ENCODE measurements at regions not wholly inside any gene's neighbourhood (a gene's known extent, or its start where the extent isn't known, plus 50 kb on each side); places are given as distances from the start of the nearest gene placed in this dataset.

GRCh38 chr14:42535397-42535796, 928.7 kb downstream of the LRFN5 start:
- Histone ChIP-seq H3K4me1 (ENCODE audit: control insufficient read depth, low read length) (no peaks in the 10 kb centered on the region), H3K9me3 (ENCODE audit: control insufficient read depth, insufficient read depth, low read length) (no peaks in the 10 kb centered on the region), H3K4me3 (ENCODE audit: low read length) (no peak overlapping the region), H3K36me3 (ENCODE audit: control insufficient read depth, low read length) (no peaks in the 10 kb centered on the region), H3K27ac (ENCODE audit: low read depth, low read length) (no peak overlapping the region), H3F3A (ENCODE audit: control insufficient read depth, insufficient read depth) (no peaks in the 10 kb centered on the region), H3K9me2 (replicated peaks; ENCODE audit: control insufficient read depth, low read length) (no peaks in the 10 kb centered on the region), H4K20me1 (ENCODE audit: control insufficient read depth, insufficient read depth, low read depth, low read length) (no peaks in the 10 kb centered on the region), H3K27me3 (ENCODE audit: control insufficient read depth, low read length) (no peaks in the 10 kb centered on the region), H3K79me2 (ENCODE audit: control insufficient read depth, low read length) (no peaks in the 10 kb centered on the region), H3K4me2 (ENCODE audit: low read length) (no peak overlapping the region)
- no peak for TF ChIP-seq CTCF (IDR thresholded peaks at IDR 0.05; ENCODE audit: low read depth, low read length, poor library complexity, severe bottlenecking)
- no peak for TF ChIP-seq EZH2phosphoT487 (IDR thresholded peaks at IDR 0.05; ENCODE audit: borderline replicate concordance, low read length)

- H3K79me2 ChIP-seq (ENCODE audit: control insufficient read depth, low read length) = no peaks in the 10 kb centered on the region
- H3K4me3 ChIP-seq (ENCODE audit: low read length) = no peak overlapping the region
- H3K9me2 ChIP-seq (replicated peaks; ENCODE audit: control insufficient read depth, low read length) = no peaks in the 10 kb centered on the region
These were observed 926.8 kb downstream of the LRFN5 start for GRCh38 chr14:42533476-42533875.

GRCh38 chr14:42532194-42532593, 925.5 kb downstream of the LRFN5 start:
- Histone ChIP-seq H3K4me3 (ENCODE audit: low read length) (no peak overlapping the region), H3K9me2 (replicated peaks; ENCODE audit: control insufficient read depth, low read length) (no peaks in the 10 kb centered on the region), H3K4me2 (ENCODE audit: low read length) (no peak overlapping the region), H3F3A (ENCODE audit: control insufficient read depth, insufficient read depth) (no peaks in the 10 kb centered on the region), H3K4me1 (ENCODE audit: control insufficient read depth, low read length) (no peaks in the 10 kb centered on the region), H3K9me3 (ENCODE audit: control insufficient read depth, insufficient read depth, low read length) (no peaks in the 10 kb centered on the region), H3K36me3 (ENCODE audit: control insufficient read depth, low read length) (no peaks in the 10 kb centered on the region), H3K27me3 (ENCODE audit: control insufficient read depth, low read length) (no peaks in the 10 kb centered on the region), H3K27ac (ENCODE audit: low read depth, low read length) (no peak overlapping the region), H4K20me1 (ENCODE audit: control insufficient read depth, insufficient read depth, low read depth, low read length) (no peaks in the 10 kb centered on the region), H3K79me2 (ENCODE audit: control insufficient read depth, low read length) (no peaks in the 10 kb centered on the region)
- no peak for TF ChIP-seq EZH2phosphoT487 (IDR thresholded peaks at IDR 0.05; ENCODE audit: borderline replicate concordance, low read length)
- TF ChIP-seq CTCF (IDR thresholded peaks at IDR 0.05; ENCODE audit: low read depth, low read length, poor library complexity, severe bottlenecking) = no peak

More at GRCh38 chr14:42533476-42533875, 926.8 kb downstream of the LRFN5 start:
- TF ChIP-seq EZH2phosphoT487 (IDR thresholded peaks at IDR 0.05; ENCODE audit: borderline replicate concordance, low read length) (no peak), CTCF (IDR thresholded peaks at IDR 0.05; ENCODE audit: low read depth, low read length, poor library complexity, severe bottlenecking) (no peak)
- no peaks in the 10 kb centered on the region for H4K20me1 ChIP-seq (ENCODE audit: control insufficient read depth, insufficient read depth, low read depth, low read length)
- H3K9me3 ChIP-seq (ENCODE audit: control insufficient read depth, insufficient read depth, low read length) = no peaks in the 10 kb centered on the region
- H3K4me2 ChIP-seq (ENCODE audit: low read length) = no peak overlapping the region
- no peaks in the 10 kb centered on the region for H3K27me3 ChIP-seq (ENCODE audit: control insufficient read depth, low read length)
- H3K4me1 ChIP-seq (ENCODE audit: control insufficient read depth, low read length) = no peaks in the 10 kb centered on the region
- H3K36me3 ChIP-seq (ENCODE audit: control insufficient read depth, low read length) = no peaks in the 10 kb centered on the region
- H3K27ac ChIP-seq (ENCODE audit: low read depth, low read length) = no peak overlapping the region
- H3F3A ChIP-seq (ENCODE audit: control insufficient read depth, insufficient read depth) = no peaks in the 10 kb centered on the region

GRCh38 chr14:42527141-42527540, 920.5 kb downstream of the LRFN5 start:
- Histone ChIP-seq H3K27ac (ENCODE audit: low read depth, low read length) (no peak overlapping the region), H3K27me3 (ENCODE audit: control insufficient read depth, low read length) (no peaks in the 10 kb centered on the region), H3K4me1 (ENCODE audit: control insufficient read depth, low read length) (no peaks in the 10 kb centered on the region), H3K4me2 (ENCODE audit: low read length) (no peak overlapping the region), H3K4me3 (ENCODE audit: low read length) (no peak overlapping the region), H3F3A (ENCODE audit: control insufficient read depth, insufficient read depth) (no peaks in the 10 kb centered on the region), H3K36me3 (ENCODE audit: control insufficient read depth, low read length) (no peaks in the 10 kb centered on the region), H3K9me2 (replicated peaks; ENCODE audit: control insufficient read depth, low read length) (no peaks in the 10 kb centered on the region), H3K79me2 (ENCODE audit: control insufficient read depth, low read length) (no peaks in the 10 kb centered on the region), H4K20me1 (ENCODE audit: control insufficient read depth, insufficient read depth, low read depth, low read length) (no peaks in the 10 kb centered on the region), H3K9me3 (ENCODE audit: control insufficient read depth, insufficient read depth, low read length) (no peaks in the 10 kb centered on the region)
- TF ChIP-seq EZH2phosphoT487 (IDR thresholded peaks at IDR 0.05; ENCODE audit: borderline replicate concordance, low read length) (no peak), CTCF (IDR thresholded peaks at IDR 0.05; ENCODE audit: low read depth, low read length, poor library complexity, severe bottlenecking) (no peak)
